Left kidney (tissue), 1 donor: ENCODE measurements at regions not wholly inside any gene's neighbourhood (a gene's known extent, or its start where the extent isn't known, plus 50 kb on each side); places are given as distances from the start of the nearest gene placed in this dataset.

Source experiments
- DNase-seq: peaks from one replicate; pipeline ENCODE4 v3.0.0-alpha.2; 2013

GRCh38 chr1:88009916-88010315 is 674.2 kb upstream of the PKN2 start:
- DNase-seq: no peak

DNA sequence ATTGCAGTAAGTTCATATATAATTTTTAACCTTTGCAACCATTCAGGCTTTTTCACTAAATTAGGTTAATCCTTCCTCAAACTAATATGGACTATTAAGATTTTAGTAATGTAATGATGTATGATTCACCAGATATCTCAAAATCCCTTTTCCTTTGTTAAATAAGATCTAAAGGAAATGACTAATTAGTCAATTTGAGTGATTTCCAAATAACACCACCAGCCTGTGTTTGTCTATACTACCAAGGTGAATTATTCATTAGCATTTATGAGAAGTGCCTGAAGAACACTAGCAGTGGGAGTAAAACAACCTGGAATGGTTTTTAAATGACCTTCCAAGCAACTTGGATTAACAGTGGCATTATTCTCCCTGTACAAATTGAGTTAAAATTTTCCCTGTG is 670.6 kb upstream of the PKN2 start:
- DNase-seq: no peak

- no peak for DNase-seq
Observed at GRCh38 chr1:88014131-88014530, 669.9 kb upstream of the PKN2 start.

- DNase-seq: no peak
Observed at GRCh38 chr1:88016947-88017346, 667.1 kb upstream of the PKN2 start.

DNA sequence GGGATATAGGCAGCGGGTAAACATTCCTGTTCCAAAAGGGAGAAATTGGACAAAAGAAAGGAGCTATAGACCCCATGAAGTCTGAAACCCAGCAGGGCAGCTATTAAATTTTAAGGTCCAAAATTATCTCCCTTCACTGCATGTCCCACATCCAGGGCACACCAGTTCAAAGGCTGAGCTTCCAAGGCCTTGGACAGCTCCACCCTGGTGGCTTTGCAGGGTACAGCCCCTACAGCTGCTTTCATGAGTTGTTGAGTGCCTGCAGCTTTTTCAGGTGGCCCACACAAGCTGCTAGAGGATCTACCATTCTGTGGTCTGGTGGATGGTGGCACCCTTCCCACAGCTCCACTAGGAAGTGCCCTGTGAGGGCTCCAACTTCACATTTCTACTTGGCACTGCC is 662.5 kb upstream of the PKN2 start:
- DNase-seq: no peak

DNA sequence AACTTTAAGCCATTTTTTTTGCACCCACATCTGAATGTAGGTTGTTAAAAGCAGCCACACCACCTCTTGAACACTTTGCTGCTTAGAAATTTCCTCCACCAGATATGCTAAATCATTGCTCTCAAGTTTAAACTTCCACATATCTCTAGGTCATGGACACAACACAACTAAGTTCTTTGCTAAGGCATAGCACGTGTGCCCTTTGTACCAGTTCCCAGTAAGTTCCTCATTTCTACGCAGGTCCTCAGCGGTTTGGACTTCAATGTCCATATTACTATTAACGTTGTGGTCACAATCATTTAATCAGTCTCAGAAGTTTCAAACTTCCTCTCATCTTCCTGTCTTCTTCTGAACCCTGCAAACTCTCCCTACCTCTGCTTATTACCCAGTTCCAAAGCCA is 661.6 kb upstream of the PKN2 start:
- no peak for DNase-seq

DNA sequence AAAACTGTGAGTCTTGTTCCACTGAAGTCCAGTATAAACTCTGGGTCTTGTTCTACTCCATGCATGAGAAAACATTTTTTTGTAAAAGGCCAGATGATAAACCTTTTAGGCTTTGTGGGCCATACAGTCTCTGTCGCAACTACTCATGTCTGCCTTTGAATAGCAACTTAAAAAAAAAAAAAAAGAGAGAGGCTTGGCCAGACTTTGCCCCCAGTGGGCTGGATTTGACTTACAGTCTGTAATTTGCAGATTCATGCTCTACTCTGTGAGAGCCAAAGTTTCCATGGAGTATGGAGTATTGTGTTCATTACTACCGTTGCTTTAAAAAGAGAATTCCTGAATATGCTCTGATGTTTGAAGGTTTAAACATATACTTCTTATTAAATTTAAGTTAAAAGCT is 654.9 kb upstream of the PKN2 start:
- no peak for DNase-seq

DNA sequence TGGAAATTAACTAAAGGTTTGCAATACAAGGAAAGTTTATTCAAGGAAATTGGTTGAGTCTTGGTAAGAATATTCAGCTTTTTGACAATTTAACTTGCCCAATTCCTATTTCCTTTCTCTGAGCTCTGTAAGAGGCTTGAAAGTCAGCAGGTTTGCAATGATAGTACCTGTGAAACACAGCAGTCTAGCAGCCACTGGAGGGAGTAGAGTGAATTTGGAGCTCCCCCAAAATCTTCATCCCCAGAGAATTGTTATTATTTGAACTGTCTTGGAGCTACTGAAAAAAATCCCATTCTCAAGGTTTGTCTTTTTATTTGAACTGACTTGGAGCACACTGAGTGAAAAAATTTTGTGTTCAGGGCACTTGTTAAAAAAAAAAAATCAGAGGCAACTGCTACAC is 654.2 kb upstream of the PKN2 start:
- DNase-seq: no peak

GRCh38 chr1:88035578-88035977 is 648.5 kb upstream of the PKN2 start:
- DNase-seq: no peak

DNA sequence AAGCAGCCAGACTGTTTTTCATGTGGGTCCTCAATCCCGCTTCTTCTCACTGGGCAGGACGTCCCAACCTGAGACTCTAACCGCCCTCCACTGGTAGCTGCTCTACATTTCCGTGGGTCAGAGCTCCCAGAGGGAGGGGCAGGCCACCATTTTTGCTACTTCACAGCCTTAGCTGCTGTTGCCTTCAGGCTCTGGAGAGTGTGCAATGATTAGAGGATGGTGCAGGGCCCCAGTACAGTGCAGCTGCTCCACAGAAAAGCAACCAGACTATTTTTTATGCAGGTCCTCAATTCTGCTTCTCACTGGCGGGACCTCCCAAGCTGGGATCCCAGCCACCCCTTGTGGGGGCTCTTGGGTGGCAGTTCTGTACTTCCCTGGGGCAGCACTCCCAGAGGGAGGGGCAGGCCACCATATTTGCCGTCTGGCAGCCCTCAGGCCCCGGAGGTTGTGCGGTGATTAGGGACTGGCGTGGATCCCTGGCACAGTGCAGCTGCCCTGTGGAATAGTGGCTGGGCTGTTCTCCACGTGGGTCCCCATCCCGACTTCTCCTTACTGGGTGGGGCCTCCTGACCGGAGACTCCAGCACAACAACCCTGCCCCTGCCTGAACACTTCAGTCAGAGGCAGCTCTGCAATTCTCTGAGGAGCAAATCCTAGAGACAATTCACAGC is 647.6 kb upstream of the PKN2 start:
- DNase-seq: no peak

GRCh38 chr1:88039240-88039639 is 644.8 kb upstream of the PKN2 start:
- no peak for DNase-seq

DNA sequence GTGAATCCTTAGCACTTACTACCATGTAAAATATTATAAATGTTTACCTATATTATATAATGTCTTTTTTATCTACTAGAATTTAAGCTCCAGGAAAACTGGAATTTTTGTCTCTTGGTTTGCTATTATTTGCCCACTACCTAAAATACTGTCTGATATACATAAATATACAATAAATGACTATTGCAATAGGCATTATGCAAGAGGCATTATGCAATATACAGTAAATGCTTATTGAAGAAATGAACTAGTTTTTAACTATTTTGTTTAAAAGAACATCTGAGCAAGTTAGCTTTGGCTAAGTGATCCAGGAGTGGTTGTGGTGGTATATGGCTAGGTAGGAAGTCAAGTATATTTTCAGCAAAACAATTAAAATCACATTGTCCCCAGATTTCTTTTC is 640.2 kb upstream of the PKN2 start:
- no peak for DNase-seq

GRCh38 chr1:88052167-88052566 is 631.9 kb upstream of the PKN2 start:
- no peak for DNase-seq

DNA sequence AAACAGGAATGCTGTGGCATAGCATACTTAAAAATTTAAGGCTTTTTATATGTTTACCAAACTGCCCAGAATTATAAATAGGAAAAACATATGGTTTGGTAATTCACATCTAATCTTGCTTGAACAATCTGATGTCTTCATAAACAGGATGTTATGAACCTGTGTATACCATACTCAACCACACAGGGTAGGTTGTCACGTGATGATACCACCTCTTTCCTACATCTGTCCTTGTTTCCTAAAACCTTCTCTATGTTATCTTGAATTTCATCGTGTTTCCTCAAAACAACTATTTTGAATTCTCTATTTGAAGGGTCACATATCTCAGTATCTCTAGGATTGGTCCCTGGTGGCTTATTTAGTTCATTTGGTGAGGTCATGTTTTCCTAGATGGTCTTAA is 631.0 kb upstream of the PKN2 start:
- DNase-seq: no peak

DNA sequence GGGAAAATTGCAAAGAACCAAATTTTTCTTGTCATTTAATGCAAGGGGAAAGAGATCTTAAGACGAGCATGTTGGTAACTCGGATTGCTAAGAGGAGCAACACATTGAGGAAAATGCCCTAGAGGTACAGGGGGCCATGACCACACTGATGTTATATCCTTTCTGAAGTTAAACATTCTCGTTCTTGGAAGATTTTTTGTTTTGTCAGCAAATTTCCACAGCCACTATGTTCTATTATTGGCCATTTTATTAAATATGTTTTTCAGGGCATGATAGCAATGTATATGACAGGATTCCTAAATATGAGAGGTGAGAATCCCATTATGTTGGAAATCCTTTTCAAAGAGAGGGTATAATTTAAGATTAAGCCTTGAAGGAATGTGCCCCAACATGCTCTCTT is 627.2 kb upstream of the PKN2 start:
- DNase-seq: no peak

GRCh38 chr1:88058205-88058604 is 625.9 kb upstream of the PKN2 start:
- no peak for DNase-seq

DNA sequence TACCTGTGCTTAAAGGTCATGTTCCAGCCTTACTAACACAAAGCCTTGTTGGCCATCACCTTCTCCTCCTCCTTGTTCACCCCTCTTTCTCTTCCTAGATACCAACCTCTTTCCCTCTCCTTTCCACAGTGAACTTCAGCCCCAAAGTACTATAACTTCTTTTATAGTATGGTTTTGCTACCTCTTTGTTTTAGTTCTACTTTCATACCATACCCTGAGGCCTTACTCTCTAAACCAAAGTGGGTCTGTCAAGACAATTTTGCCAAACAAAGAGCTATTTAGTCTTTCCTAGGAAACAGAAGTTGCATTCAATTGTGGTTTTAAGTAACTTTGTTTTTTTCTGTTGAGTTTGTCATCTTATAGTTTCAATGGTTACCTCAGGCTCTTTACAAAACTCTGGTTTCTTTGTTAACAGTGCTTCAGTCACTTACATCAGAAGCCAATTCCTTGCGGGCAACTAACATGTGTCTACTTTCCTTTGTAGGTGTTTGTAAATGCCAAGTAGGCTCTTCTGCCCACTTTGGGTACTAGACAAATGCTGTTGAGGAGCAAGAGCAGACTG is 623.9 kb upstream of the PKN2 start:
- DNase-seq: no peak

DNA sequence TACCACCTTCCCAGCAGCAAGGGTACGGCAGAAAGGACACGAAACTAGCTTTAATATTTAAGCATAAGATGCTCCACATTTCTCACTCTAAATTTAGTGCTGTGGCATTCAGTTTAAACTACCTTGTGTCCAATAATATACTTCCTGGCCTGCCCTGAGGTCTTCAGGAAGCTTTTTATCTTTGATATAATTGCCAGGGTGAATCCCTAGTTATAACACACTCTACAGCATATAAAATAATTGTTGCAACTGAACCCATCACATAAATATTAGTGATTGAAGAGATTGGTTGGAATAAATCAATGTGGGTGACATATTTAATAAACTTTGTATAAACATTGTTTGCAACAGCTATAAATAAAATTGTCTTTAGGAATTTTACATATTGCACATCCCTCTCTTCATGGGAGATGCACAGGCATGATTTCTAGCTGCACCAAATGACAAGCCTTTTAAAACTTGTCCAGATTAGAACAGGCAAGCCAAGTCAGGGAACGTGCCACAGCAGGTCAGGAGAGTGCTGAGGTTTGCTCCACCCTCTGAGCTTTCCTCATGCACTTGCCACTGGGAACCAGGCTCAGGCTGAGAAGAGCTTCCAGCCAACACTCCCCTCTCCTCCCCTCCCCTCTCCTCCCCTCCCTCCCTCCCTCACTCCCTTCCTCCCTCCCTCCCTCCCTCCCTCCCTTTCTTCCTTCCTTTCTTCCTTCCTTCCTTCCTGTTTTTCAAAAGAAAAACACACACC is 623.2 kb upstream of the PKN2 start:
- DNase-seq: peak; percentile 6

- peak; percentile 45 for DNase-seq
Observed at GRCh38 chr1:88061492-88062177, 622.4 kb upstream of the PKN2 start.

- no peak for DNase-seq
Observed at GRCh38 chr1:88062650-88063153, 621.4 kb upstream of the PKN2 start.

GRCh38 chr1:88063605-88064004 is 620.5 kb upstream of the PKN2 start:
- DNase-seq: no peak

GRCh38 chr1:88068407-88068960 is 615.6 kb upstream of the PKN2 start:
- no peak for DNase-seq

- no peak for DNase-seq
Observed at GRCh38 chr1:88070956-88071355, 613.1 kb upstream of the PKN2 start.
